Fibroblast of the conjunctiva (primary cell): ENCODE measurements at regions not wholly inside any gene's neighbourhood (a gene's known extent, or its start where the extent isn't known, plus 50 kb on each side); places are given as distances from the start of the nearest gene placed in this dataset.
"Not testable (repeated sequence)": the region's sequence is repeated elsewhere in the genome, so short reads cannot be mapped to it uniquely, and the experiment has no call there.

Source experiments
- DNase-seq: peaks from one replicate; pipeline ENCODE4 v3.0.0-alpha.2; 2010; ENCODE audit warnings: low read depth

DNA sequence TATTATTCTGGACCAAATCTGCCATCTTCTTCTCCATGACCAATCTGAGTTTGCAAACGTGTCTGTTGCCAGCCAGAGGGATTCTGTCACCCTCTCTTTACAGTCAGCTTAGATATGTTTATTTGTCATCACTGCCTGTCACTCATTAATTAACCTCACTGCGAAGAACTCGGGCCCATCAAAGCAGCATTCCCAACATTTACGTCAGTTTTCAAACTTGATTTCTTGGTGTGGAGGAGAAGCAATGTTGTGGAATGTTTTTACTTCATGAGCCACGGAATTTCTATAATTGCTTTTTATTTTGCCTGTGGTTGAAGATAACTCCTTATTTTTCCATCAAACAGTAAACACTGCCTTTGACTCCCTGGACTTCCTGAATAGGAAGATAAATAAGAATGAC, 91.8 kb upstream of the CNKSR3 start:
- no peak for DNase-seq

DNA sequence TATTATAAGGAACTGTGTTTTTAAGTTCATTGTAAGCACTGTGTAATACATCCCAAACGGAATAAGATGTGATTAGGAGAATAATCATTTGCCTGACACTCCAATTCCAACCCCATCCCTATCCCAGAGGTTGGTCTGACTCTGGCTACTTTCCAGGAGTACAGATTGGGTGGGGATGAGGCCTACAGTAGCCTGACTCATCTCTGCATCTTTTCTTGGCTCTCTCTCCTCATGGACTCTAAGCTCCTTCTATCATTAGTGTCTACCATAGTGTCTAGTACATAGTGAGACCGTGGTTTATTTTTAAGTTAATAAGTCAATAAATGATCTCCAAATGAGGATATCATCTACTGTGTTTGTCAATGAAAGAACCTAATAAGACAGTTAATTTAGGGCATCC, 92.2 kb upstream of the CNKSR3 start:
- no peak for DNase-seq

DNA sequence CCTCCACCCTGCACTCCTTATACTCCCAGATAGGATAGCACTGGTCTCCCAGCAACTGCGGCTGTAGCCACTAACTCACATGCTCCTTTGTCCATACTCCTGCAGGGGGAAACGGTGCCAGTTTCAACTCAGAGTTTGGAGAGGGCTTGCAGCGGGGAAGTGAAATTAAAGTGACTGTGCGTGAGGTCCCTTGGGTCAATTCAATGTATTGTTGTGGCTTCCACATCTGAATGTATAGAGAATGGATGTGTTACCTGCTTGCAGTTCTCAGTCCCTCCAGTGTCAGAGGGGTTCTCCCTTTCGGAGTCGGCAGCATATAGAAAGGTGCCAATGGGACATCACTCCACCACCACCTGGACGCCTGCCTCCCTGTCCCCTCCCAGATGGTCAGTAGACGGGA, 93.6 kb upstream of the CNKSR3 start:
- DNase-seq = no peak

DNA sequence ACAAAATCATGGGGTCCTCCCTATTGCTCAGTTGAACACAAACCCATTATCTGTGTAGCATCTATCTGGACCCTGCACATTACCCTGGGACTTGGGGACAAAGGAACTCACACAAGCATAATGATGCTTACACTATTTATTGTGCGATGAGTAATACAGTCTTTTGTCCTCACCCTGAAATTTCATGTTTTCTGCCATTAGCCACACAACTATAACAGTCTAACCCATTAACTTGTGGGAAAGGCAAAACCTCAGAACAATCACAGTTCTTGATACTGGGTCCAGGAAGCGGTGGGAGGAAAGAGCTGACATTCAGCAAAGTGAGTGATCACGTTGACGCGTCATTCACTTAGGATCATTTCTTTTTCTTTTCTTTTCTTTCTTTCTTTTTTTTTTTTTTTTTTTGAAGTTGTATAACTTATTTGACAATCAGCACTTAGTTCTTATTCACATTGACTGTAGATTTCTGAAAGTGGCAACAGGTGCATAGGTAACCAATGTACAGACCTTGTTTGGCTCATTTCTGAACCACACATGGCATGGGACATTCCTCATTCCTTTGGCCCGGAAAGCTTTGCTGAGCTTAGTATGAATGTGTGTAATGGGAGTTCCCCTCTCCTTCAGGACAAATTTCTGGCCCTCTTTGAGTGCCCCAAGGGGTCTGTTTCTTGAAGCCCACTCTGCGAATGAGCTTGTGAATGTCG, 94.8 kb upstream of the CNKSR3 start:
- DNase-seq = no peak

DNA sequence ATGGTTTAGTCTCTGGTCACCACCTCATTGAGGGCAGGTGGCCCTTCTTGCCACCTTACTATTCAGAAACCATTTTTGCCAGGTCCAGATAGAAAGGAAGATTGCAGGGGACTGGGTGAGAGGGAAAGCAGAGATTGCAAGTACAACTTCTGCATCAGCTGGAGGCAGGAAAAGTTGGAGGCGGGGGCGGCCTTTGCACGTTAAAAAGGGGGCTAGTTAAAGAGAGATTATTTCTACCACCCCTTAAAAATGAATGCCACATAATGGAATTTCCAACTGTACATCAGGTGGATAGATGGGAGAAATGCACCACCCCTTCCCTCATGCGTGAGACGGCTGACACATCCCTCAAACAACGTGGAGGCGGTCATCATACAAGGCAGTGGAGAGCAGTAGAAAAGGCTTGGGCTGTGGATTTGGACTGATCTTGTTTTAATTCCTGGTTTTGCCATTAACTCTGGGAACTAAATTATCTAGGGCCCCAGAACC, 95.4 kb upstream of the CNKSR3 start:
- DNase-seq = no peak

DNA sequence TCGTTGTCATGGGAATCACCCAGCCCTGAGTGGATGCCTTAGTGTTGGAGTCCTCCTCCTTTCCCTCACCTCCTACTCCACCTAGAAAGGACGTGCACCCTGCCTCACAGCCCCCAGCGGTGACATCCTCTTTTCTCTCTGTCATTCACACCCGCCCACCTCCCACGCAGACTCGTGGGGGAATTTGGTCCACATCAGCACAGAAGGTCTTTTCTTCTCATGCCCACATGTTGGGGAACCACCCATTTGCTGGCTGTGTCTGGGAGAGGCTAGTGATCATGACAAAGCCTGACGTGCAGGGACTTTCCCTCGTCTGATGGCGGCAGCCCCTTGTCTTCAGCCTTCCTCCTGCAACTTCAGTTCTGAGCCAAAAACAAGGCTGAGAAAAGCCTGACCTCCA, 96.0 kb upstream of the CNKSR3 start:
- DNase-seq = no peak

DNA sequence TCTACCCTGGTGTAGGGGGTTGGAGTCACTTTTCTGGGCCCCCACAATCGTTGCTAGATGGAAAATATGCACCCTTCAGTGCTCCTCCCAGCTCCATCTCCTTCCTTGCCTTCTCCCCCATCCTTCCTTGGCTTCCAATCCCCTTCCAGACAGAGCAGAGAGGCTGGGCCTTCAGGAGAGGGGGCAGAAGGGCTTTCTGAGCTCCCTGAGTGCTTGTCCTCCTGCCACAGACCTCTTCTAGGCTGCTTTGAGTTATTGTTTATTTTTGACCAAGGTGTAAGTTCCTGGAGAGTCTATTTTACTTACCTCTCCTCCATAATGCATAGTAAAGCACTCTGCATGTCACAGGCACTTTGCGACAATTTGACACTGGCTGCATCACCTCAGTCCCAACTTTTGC, 96.4 kb upstream of the CNKSR3 start:
- no peak for DNase-seq

DNA sequence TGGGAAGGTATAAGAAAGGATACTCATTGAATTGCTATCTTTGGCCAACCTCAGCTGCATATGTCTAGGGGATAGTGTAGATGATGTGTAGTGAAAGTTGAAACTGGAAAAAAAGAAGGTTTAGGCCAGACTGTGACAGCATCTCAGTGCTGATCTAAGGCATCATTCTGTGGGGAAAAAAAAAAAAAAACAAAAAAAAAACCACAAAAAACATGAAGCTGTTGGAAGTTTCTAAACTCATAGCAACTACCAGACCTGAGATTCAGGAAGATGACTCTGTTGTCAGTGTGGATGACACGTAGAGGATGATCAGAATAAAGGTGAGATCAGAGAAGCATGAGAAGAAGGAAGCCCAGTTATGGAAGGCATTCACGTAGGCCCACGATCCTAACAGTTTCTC, 100.8 kb upstream of the CNKSR3 start:
- no peak for DNase-seq

DNA sequence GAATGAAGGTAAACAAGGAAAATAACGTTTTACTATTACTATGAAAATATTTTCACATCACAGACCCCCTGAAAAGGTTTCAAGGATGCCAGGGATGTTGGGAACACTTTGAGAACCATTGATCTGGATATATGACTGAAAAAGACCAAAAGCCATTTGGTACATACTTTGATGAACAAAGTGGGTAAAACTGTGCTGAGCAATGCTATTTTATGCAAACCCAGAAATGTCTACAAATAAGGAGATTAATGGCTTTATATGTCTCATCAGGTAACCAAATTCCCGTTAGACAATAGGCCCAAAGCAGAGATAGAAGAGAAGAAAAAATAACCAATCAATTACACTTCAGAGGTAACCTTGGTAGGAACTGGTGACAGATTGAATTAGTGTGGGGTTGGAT, 101.4 kb upstream of the CNKSR3 start:
- no peak for DNase-seq

DNA sequence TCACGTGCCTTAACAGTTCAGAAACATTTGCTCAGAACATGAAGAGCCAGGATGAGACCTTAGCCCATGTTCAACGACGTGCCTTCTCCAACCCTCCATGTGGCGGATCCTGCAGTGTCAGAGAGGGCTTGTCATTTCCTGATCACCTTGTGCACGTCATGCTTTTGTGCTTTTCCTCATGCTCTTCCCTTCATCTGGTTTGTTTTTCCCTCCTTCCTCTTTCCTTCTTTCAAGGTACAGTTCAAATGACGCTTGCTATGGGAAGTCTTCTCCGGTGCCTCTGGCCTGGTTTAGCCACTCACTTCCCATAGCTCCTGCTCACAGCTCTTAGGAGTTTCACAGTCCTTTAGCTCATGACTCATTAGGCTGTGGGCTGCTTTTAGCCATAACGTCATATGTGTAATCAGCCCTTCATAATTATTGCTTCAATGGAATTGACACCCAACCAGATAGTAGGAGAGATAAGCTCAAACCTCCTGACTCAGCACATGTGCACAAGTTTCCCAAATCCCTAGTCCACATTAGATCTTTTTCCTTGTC, 102.7 kb upstream of the CNKSR3 start:
- no peak for DNase-seq

DNA sequence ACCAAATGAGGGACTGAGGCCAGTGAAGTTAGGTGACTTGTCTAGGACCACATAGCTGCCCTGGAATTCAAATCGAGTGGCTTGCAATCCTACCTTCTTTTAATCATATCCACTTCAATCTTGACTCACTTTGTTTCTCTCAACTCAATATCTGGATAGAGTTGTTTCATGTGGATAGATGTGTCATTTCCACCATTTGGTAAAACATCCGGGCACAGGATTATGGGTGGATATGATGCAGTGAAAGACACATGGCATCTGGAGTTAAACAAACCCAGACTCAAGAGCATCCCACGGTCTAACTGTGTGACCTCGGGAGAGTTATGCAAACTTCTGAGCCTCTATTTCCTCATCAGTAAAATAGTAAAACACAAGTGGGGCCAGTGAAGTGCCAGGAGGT, 103.6 kb upstream of the CNKSR3 start:
- DNase-seq = no peak

DNA sequence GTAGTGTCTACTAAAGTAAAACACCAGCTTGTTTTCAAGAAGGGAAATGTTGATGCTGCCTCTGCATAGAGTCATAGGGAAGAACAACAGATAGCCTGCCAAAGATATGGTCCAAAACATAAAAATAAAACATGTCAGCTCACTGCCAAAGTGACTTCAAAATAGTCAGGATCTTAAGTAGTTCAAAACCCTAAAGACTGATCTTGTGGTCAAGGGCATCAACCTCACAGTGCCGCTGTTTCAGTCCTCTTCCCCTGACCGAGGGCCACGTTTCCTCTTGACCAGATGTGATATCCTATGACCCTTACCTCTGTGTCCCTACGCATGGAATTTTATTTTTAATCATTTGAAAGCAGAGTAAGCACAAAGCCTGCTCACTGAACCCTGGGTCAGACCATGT, 104.2 kb upstream of the CNKSR3 start:
- no peak for DNase-seq

DNA sequence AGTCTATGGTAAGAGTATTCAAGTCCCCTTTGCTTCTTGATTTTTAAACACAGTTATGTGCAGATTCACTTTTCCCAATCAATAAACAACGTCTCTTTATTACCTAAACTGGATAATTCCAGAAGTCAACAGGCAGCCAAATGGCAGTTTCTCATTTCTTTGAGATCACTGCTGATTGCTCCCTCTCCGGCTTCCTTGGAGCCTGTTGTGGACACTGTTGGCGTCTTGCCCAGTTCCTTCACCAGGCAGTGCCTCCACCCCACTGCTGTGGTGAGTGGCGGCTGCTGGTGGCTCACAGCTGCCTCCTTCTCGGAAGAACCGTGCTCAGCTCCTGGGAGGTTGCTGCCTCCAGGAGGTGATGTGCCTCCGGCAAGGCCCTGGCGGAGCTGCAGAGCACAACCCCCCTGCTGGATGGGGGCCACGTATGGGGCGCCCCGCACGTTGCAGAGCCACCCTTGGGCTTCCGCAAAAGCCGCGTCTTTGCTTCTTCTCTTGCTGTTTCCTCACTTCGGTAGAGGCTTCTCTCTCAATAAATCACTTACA, 105.1 kb upstream of the CNKSR3 start:
- peak; percentile 20 for DNase-seq

DNA sequence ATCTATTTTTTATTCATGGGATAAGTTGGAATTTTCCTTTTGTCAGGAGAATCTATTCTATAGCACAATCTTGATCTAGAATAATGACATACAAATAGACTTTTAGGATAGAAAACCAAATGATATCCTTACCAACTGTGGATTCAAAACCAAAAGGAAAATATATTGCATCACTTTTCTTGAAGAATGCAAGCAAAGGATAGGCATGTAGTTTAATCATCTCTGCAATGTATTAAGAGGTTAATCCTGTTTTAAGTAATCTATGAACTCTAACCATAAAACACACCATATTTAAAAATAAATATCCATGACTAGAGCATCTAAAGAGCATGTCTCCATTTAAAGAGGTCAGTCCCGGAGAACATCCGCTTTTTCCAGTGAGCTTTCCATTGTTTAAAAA, 106.7 kb upstream of the CNKSR3 start:
- DNase-seq = no peak

DNA sequence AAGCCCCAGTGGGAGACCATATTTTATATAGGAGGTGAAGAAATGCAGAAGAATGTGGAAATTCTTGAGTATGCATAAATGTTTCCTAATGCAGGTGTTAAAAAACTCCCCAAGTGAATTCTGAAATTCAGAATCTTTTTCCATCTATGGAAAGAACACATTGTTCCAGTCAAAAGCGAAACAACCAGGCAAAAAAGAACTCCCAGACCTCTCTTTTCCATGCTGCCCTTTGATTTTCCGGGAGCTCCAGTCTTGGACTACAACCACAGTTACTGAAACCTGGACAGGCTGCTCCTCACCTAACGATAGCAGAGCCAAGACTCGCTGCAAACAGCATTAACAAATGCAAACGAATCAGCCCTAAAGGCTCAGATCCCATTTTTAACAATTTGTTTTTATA, 108.7 kb upstream of the CNKSR3 start:
- no peak for DNase-seq

DNA sequence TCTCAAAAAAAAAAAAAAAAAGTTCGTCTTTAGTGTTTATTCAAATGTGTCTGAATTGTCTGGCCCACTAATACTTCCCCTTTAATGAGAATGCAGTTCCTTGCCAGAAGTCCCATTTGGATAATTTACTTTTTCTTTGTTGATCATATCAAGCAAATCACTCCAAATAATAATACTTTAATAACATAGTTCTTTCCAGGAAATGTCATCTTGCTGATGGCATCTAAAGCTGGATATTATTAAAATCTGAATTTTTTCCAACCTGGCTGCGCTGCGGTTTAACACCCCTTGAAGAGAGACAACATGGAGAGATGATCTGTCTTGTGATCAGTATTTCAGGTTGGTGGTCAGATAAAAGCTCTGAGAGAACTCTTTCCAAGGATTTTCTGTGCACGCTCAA, 111.2 kb upstream of the CNKSR3 start:
- DNase-seq = no peak

DNA sequence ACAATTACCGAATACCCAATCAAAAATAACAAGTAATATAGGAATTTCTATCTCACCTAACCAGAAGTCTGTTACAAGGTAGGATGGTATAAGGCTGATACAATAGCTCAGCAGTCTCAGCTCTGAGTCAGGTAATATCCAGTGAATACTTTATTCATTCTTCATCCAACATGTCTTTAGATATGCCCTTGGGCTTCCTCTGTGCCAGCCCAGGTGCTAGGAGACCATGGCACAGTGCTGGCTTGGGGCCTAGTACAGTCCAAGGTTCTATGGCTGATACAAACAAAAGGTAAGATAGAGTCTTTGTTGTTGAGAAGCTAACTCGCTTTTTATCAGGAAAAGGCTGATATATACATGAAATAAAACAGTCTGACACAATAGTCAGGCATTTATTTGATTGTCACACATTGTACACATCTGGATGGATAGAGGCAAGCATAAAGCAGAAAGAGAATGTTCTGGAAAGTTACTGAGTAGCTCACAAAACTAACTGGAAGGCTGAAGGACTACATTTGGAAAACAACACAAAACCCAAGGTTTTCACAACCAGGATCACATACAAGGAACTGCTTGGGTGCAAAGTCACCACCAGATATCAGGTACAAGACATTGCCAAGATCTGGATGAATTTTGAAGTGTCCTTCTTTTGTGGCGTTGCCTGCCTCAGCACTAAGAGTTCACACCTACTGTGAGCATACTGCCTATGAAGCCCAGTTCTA, 110.4 kb upstream of the SCAF8 start:
- DNase-seq = no peak

DNA sequence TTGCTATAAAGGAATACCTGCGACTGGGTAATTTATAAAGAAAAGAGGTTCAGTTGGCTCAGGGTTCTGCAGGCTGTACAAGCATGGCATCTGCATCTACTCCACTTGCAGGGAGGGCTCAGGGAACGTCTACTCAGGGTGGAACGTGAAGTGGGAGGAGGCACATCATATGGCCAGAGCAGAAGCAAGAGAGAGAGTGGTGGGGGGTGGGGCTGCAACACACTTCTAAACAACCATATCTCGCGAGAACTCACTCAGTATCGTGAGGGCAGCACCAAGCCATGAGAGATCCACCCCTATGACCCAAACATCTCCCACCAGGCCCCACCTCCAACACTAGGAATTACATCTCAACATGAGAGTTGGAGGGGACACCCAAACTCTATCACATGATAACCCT, 109.8 kb upstream of the SCAF8 start:
- DNase-seq = no peak

DNA sequence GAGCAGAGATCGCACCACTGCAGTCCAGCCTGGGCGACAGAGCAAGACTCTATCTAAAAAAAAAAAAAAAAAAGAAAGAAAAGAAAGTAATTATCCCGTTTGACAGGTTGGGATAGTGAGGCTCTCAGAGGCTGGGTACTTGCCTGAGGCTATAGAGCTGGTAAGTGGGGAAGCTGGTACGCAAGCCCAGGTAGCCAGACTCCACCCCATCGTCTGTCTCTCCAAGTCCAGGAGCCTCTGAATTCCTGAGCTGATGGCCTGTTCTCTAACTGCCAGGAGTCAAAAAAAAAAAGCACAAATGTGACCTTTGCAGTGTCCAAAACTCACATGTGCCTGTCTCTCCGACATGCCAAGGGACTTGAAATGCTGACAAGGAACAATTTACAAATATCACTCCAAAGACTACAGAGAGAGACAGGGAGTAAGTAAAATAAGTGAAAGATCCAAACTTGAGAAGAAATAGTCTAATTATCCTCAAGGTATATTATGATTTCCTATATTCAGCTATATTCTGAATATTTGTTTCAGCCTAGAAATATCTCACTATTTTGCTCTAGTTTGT, 109.1 kb upstream of the SCAF8 start:
- no peak for DNase-seq

DNA sequence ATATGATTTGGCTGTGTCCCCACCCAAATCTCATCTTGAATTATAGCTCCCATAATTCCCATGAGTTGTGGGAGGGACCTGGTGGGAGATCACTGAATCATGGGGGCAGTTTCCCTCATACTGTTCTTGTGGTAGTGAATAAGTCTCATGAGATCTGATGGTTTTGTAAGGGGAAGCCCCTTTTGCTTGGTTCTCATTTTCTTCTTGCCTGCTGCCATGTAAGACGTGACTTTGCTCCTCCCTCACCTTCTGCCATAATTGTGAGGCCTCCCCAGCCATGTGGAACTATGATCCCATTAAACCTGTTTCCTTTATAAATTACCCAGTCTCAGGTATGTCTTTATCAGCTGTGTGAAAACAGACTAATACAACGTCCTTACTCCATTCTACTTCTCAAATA, 108.5 kb upstream of the SCAF8 start:
- DNase-seq = not testable (repeated sequence)

DNA sequence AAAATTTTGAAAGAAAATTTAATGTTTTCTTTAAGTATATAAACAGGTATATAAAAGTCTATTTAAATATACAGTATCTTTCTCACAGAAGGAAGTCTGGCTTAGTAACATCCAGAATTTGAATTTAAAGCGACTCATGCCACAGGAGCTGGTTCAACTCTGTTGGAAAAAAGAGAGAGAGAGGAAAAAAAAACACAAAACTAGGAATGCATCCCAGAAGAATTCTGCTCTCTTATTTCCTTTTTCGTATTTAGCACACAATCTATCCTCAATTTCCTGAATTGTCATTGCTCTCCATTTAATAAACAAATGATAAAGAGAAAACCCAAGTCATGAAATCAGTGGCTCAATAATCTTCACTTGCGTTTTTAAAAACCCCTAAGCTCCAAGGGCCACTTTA, 107.5 kb upstream of the SCAF8 start:
- DNase-seq = no peak

DNA sequence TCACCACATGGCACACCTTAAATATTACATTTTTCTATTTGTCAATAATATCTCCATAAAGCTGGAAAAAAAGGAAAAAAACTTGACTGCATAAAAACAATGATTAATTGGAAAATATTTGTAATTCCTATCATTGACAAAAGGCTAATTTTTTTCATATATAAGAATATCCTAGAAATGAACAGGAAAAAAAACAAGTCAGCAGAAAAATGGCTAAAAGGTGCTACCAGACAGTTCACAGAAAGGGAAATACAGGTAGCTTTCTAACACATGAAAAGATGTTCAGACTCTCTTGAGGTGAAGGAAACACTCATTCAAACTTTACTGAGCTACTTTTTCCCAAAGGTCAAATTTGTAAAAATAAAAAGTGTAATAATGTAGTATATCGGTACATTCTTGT, 104.1 kb upstream of the SCAF8 start:
- DNase-seq = no peak

DNA sequence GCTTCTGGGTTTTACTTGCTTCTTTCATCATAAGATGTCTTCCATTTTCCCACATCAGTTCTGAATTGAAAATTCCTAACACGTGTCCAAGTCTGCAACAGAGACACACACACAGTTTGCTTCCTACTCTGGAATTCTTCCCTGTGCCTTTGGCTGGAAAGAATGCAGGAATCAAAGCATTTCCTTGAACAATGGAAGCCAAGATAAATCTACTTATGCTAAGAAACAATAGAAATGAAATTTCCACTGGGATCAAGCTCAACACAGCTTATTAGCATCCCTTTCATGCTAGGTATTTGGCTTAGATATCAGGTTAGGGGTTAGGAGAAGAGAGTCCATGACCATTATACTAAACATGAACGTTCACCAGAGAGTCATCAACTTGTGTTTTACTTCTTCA, 101.1 kb upstream of the SCAF8 start:
- no peak for DNase-seq
